ENCODE measurements at regions not wholly inside any gene's neighbourhood (a gene's known extent, or its start where the extent isn't known, plus 50 kb on each side); places are given as distances from the start of the nearest gene placed in this dataset.

DNA sequence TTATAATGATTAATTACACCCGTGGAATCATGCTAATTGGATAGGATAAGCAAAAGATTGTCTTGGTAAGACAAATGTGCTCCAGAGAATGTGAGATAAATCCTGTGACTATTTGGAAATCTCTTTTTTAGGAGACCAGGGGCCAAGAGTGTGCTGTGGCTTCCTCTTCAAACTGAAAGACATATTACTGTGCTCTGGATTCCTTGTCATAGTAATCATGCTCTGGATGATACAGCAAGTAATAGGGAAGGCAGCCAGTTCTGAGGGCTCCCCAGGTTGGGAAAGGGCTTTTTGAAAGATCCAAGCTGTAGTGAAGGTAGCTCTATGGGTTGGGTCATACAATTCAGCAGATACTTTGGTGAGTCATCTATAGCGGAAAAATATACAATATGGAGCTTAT lies 600.5 kb downstream of the PCDH18 start:
- ATAC-seq: no peak
- TF ChIP-seq, protein P1, sequence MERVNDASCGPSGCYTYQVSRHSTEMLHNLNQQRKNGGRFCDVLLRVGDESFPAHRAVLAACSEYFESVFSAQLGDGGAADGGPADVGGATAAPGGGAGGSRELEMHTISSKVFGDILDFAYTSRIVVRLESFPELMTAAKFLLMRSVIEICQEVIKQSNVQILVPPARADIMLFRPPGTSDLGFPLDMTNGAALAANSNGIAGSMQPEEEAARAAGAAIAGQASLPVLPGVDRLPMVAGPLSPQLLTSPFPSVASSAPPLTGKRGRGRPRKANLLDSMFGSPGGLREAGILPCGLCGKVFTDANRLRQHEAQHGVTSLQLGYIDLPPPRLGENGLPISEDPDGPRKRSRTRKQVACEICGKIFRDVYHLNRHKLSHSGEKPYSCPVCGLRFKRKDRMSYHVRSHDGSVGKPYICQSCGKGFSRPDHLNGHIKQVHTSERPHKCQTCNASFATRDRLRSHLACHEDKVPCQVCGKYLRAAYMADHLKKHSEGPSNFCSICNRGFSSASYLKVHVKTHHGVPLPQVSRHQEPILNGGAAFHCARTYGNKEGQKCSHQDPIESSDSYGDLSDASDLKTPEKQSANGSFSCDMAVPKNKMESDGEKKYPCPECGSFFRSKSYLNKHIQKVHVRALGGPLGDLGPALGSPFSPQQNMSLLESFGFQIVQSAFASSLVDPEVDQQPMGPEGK (CRISPR knock-in tag; IDR thresholded peaks at IDR 0.05; ENCODE audit: borderline replicate concordance): no peak
- no peak for TF ChIP-seq ZFP30 (CRISPR knock-in tag; IDR thresholded peaks at IDR 0.05)
- TF ChIP-seq ESRRG (CRISPR knock-in tag; IDR thresholded peaks at IDR 0.05): no peak
- no peak for TF ChIP-seq ZNF70 (CRISPR knock-in tag; IDR thresholded peaks at IDR 0.05)
- TF ChIP-seq PPARA (CRISPR knock-in tag; IDR thresholded peaks at IDR 0.05; ENCODE audit: borderline replicate concordance): no peak
- TF ChIP-seq, protein P2, sequence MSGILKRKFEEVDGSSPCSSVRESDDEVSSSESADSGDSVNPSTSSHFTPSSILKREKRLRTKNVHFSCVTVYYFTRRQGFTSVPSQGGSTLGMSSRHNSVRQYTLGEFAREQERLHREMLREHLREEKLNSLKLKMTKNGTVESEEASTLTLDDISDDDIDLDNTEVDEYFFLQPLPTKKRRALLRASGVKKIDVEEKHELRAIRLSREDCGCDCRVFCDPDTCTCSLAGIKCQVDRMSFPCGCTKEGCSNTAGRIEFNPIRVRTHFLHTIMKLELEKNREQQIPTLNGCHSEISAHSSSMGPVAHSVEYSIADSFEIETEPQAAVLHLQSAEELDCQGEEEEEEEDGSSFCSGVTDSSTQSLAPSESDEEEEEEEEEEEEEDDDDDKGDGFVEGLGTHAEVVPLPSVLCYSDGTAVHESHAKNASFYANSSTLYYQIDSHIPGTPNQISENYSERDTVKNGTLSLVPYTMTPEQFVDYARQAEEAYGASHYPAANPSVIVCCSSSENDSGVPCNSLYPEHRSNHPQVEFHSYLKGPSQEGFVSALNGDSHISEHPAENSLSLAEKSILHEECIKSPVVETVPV (CRISPR knock-in tag; IDR thresholded peaks at IDR 0.05): no peak
- no peak for TF ChIP-seq ZNF565 (CRISPR knock-in tag; conservative IDR thresholded peaks at IDR 0.05; ENCODE audit: low read depth)
- no peak for TF ChIP-seq BACH2 (CRISPR knock-in tag; IDR thresholded peaks at IDR 0.05; ENCODE audit: borderline replicate concordance)
- no peak for TF ChIP-seq GLIS3 (CRISPR knock-in tag; IDR thresholded peaks at IDR 0.05)
- no peak for TF ChIP-seq ARNTL (CRISPR knock-in tag; IDR thresholded peaks at IDR 0.05; ENCODE audit: borderline replicate concordance, low read depth)
- TF ChIP-seq, protein P3, sequence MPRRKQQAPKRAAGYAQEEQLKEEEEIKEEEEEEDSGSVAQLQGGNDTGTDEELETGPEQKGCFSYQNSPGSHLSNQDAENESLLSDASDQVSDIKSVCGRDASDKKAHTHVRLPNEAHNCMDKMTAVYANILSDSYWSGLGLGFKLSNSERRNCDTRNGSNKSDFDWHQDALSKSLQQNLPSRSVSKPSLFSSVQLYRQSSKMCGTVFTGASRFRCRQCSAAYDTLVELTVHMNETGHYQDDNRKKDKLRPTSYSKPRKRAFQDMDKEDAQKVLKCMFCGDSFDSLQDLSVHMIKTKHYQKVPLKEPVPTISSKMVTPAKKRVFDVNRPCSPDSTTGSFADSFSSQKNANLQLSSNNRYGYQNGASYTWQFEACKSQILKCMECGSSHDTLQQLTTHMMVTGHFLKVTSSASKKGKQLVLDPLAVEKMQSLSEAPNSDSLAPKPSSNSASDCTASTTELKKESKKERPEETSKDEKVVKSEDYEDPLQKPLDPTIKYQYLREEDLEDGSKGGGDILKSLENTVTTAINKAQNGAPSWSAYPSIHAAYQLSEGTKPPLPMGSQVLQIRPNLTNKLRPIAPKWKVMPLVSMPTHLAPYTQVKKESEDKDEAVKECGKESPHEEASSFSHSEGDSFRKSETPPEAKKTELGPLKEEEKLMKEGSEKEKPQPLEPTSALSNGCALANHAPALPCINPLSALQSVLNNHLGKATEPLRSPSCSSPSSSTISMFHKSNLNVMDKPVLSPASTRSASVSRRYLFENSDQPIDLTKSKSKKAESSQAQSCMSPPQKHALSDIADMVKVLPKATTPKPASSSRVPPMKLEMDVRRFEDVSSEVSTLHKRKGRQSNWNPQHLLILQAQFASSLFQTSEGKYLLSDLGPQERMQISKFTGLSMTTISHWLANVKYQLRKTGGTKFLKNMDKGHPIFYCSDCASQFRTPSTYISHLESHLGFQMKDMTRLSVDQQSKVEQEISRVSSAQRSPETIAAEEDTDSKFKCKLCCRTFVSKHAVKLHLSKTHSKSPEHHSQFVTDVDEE (CRISPR knock-in tag; IDR thresholded peaks at IDR 0.05): no peak
- no peak for TF ChIP-seq TOX (CRISPR knock-in tag; IDR thresholded peaks at IDR 0.05; ENCODE audit: borderline replicate concordance)
- TF ChIP-seq ZC3H10 (CRISPR knock-in tag; IDR thresholded peaks at IDR 0.05): no peak
- no peak for TF ChIP-seq RARB (CRISPR knock-in tag; IDR thresholded peaks at IDR 0.05)
- TF ChIP-seq ISL1 (CRISPR knock-in tag; IDR thresholded peaks at IDR 0.05): no peak

DNA sequence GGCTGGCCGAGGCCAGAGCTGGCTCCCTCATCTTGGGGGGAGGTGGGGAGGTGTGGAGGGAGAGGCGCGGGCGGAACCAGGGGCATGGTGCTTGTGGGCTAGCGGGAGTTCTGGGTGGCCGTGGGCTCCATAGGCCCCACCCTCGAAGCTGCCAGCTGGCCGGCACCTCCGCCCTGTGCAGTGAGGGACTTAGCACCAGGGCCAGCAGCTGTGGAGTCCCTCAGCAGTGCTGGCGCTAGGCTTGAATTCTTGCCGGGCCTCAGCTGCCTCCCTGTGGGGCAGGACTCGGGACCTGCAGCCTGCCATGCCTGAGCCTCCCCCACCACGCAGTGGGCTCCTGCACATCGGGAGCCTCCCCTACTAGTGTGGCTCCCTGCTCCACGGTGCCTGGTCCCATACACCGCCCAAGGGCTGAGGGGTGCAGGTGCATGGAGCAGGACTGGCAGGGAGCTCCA lies 603.3 kb downstream of the PCDH18 start:
- ATAC-seq: no peak
- TF ChIP-seq, protein P2 (CRISPR knock-in tag; IDR thresholded peaks at IDR 0.05): no peak
- TF ChIP-seq TCF4 (CRISPR knock-in tag; IDR thresholded peaks at IDR 0.05; ENCODE audit: borderline replicate concordance) (no peak), BACH2 (CRISPR knock-in tag; IDR thresholded peaks at IDR 0.05; ENCODE audit: borderline replicate concordance) (no peak), GLIS3 (CRISPR knock-in tag; IDR thresholded peaks at IDR 0.05) (no peak), PPARA (CRISPR knock-in tag; IDR thresholded peaks at IDR 0.05; ENCODE audit: borderline replicate concordance) (no peak), ISL1 (CRISPR knock-in tag; IDR thresholded peaks at IDR 0.05) (no peak), SNAI2 (CRISPR knock-in tag; IDR thresholded peaks at IDR 0.05) (no peak), ZNF565 (CRISPR knock-in tag; conservative IDR thresholded peaks at IDR 0.05; ENCODE audit: low read depth) (no peak), ZNF8 (CRISPR knock-in tag; IDR thresholded peaks at IDR 0.05) (no peak), ZFP3 (CRISPR knock-in tag; IDR thresholded peaks at IDR 0.05) (no peak), RARB (CRISPR knock-in tag; IDR thresholded peaks at IDR 0.05) (no peak), OSR1 (CRISPR knock-in tag; IDR thresholded peaks at IDR 0.05) (no peak), ZNF70 (CRISPR knock-in tag; IDR thresholded peaks at IDR 0.05) (no peak), TOX (CRISPR knock-in tag; IDR thresholded peaks at IDR 0.05; ENCODE audit: borderline replicate concordance) (no peak)
- TF ChIP-seq, protein P4, sequence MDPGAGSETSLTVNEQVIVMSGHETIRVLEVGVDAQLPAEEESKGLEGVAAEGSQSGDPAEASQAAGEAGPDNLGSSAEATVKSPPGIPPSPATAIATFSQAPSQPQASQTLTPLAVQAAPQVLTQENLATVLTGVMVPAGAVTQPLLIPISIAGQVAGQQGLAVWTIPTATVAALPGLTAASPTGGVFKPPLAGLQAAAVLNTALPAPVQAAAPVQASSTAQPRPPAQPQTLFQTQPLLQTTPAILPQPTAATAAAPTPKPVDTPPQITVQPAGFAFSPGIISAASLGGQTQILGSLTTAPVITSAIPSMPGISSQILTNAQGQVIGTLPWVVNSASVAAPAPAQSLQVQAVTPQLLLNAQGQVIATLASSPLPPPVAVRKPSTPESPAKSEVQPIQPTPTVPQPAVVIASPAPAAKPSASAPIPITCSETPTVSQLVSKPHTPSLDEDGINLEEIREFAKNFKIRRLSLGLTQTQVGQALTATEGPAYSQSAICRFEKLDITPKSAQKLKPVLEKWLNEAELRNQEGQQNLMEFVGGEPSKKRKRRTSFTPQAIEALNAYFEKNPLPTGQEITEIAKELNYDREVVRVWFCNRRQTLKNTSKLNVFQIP (CRISPR knock-in tag; IDR thresholded peaks at IDR 0.05; ENCODE audit: borderline replicate concordance, low read depth): no peak
- TF ChIP-seq, protein P3 (CRISPR knock-in tag; IDR thresholded peaks at IDR 0.05): no peak
- TF ChIP-seq, protein P5, sequence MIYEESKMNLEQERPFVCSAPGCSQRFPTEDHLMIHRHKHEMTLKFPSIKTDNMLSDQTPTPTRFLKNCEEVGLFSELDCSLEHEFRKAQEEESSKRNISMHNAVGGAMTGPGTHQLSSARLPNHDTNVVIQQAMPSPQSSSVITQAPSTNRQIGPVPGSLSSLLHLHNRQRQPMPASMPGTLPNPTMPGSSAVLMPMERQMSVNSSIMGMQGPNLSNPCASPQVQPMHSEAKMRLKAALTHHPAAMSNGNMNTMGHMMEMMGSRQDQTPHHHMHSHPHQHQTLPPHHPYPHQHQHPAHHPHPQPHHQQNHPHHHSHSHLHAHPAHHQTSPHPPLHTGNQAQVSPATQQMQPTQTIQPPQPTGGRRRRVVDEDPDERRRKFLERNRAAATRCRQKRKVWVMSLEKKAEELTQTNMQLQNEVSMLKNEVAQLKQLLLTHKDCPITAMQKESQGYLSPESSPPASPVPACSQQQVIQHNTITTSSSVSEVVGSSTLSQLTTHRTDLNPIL (CRISPR knock-in tag; IDR thresholded peaks at IDR 0.05; ENCODE audit: low read depth): no peak

Data from SK-N-SH treated with all-trans-retinoic acid at 6 μM for 48 hours (cell line).